IMR-90 (cell line): ENCODE measurements at regions not wholly inside any gene's neighbourhood (a gene's known extent, or its start where the extent isn't known, plus 50 kb on each side); places are given as distances from the start of the nearest gene placed in this dataset.

ENCODE experiments used
- ATAC-seq: fragments of 200-7000 bp; cut with Tn5 transposase; 2 replicates; pipeline ENCODE4 v1.9.1; 2020; ENCODE audit warnings: low read depth, mild to moderate bottlenecking, moderate library complexity
- BruUV-seq: library from RNA; stranded (reverse); fragments of 400-500 nt; replicated peaks from 2 replicates; lab custom pipeline; 2021; lab: Mats Ljungman, UMichigan
- CTCF ChIA-PET: fragments of 300-600 bp; formaldehyde crosslinking; extraction: SDS; loops from one replicate; lab custom pipeline; 2021; ENCODE audit warnings: antibody characterized with exemption; lab: Yijun Ruan, JAX
- POLR2A ChIA-PET: fragments of 300-600 bp; sonication (Branson Sonifier 250); formaldehyde crosslinking; loops from one replicate; lab custom pipeline; 2022; ENCODE audit warnings: antibody characterized with exemption; ENCODE audit not compliant: unreplicated experiment; lab: Charles Lee
- DNase-seq: peaks from one replicate; pipeline ENCODE4 v3.0.0; 2013
- H2AFZ ChIP-seq: replicated peaks from 2 replicates; pipeline ENCODE3; 2013; ENCODE audit warnings: low read length, mild to moderate bottlenecking; ENCODE audit not compliant: poor library complexity
- H2AK5ac ChIP-seq: 2 replicates; pipeline ENCODE4 v1.6.1; 2013; ENCODE audit warnings: low read depth, low read length, inconsistent platforms
- H2AK9ac ChIP-seq: replicated peaks from 2 replicates; pipeline ENCODE3; 2013; ENCODE audit warnings: mild to moderate bottlenecking, low read depth, low read length, moderate library complexity; ENCODE audit not compliant: poor library complexity
- H2BK120ac ChIP-seq: 2 replicates; pipeline ENCODE4 v1.6.1; 2013; ENCODE audit warnings: low read depth, low read length, inconsistent platforms
- H2BK15ac ChIP-seq: 3 replicates; pipeline ENCODE4 v1.6.1; 2013; ENCODE audit warnings: low read depth, low read length, inconsistent platforms
- H2BK20ac ChIP-seq: 2 replicates; pipeline ENCODE4 v1.6.1; 2013; ENCODE audit warnings: low read depth, mild to moderate bottlenecking, inconsistent platforms, low read length, moderate library complexity
- H2BK5ac ChIP-seq: 2 replicates; pipeline ENCODE4 v1.6.1; 2013; ENCODE audit warnings: mild to moderate bottlenecking, low read depth, low read length, inconsistent platforms; ENCODE audit not compliant: poor library complexity, severe bottlenecking
- H3K14ac ChIP-seq: replicated peaks from 2 replicates; pipeline ENCODE4 v1.6.1; 2013; ENCODE audit warnings: low read depth, low read length, inconsistent platforms
- H3K18ac ChIP-seq: 2 replicates; pipeline ENCODE4 v1.6.1; 2013; ENCODE audit warnings: low read depth, low read length, control low read depth
- H3K23ac ChIP-seq: 2 replicates; pipeline ENCODE4 v1.6.1; 2013; ENCODE audit warnings: low read depth, low read length, inconsistent platforms
- H3K27ac ChIP-seq: 2 replicates; pipeline ENCODE4 v1.5.1; 2013; ENCODE audit warnings: mild to moderate bottlenecking, control low read depth, low read length; ENCODE audit not compliant: insufficient read depth
- H3K27me3 ChIP-seq: 2 replicates; pipeline ENCODE4 v1.6.1; 2013; ENCODE audit warnings: low read length; ENCODE audit not compliant: control insufficient read depth, insufficient read depth
- H3K36me3 ChIP-seq: 2 replicates; pipeline ENCODE4 v1.6.1; 2013; ENCODE audit warnings: low read length, mixed read lengths; ENCODE audit not compliant: control insufficient read depth, insufficient read depth
- H3K4ac ChIP-seq: 2 replicates; pipeline ENCODE4 v1.6.1; 2013; ENCODE audit warnings: low read depth, low read length, inconsistent platforms
- H3K4me1 ChIP-seq: 2 replicates; pipeline ENCODE4 v1.6.1; 2013; ENCODE audit warnings: low read length, mixed read lengths; ENCODE audit not compliant: control insufficient read depth, insufficient read depth
- H3K4me2 ChIP-seq: 2 replicates; pipeline ENCODE4 v1.6.1; 2013; ENCODE audit warnings: low read depth, mild to moderate bottlenecking, control low read depth, low read length, moderate library complexity
- H3K4me3 ChIP-seq: 2 replicates; pipeline ENCODE4 v1.5.1; 2013; ENCODE audit warnings: low read depth, mild to moderate bottlenecking, control low read depth, low read length, moderate library complexity; ENCODE audit not compliant: insufficient read depth
- H3K56ac ChIP-seq: 2 replicates; pipeline ENCODE4 v1.6.1; 2013; ENCODE audit warnings: low read length, inconsistent platforms; ENCODE audit not compliant: insufficient read depth; ENCODE audit errors: extremely low read depth
- H3K79me1 ChIP-seq, 2 experiments: 2 replicates each; pipeline ENCODE4 v1.6.1; 2013; ENCODE audit warnings: low read length in 2 of 2, inconsistent platforms in 1 of 2, low read depth in 1 of 2
- H3K9ac ChIP-seq: 2 replicates; pipeline ENCODE4 v1.6.1; 2013; ENCODE audit warnings: low read depth, low read length, control low read depth
- H3K9me1 ChIP-seq: 2 replicates; pipeline ENCODE4 v1.6.1; 2013; ENCODE audit warnings: low read length, inconsistent platforms; ENCODE audit not compliant: insufficient read depth
- H3K9me3 ChIP-seq: 2 replicates; pipeline ENCODE4 v1.6.1; 2013; ENCODE audit warnings: low read length; ENCODE audit not compliant: control insufficient read depth, insufficient read depth
- H4K20me1 ChIP-seq: 2 replicates; pipeline ENCODE4 v1.6.1; 2013; ENCODE audit warnings: low read length, inconsistent platforms; ENCODE audit not compliant: insufficient read depth
- H4K5ac ChIP-seq: 2 replicates; pipeline ENCODE4 v1.6.1; 2013; ENCODE audit warnings: mild to moderate bottlenecking, low read depth, low read length, control low read depth
- H4K8ac ChIP-seq, 2 experiments: 2 replicates each; pipeline ENCODE4 v1.6.1; 2013; ENCODE audit warnings: low read depth in 2 of 2, low read length in 2 of 2, control low read depth in 1 of 2, inconsistent platforms in 1 of 2
- H4K91ac ChIP-seq: 2 replicates; pipeline ENCODE4 v1.6.1; 2013; ENCODE audit warnings: low read depth, low read length, inconsistent platforms; ENCODE audit not compliant: insufficient read depth
- CHD1 ChIP-seq: IDR thresholded peaks from 2 replicates; pipeline ENCODE4 v1.6.1; 2012; ENCODE audit warnings: low read depth, low read length, improper control_type of control experiment
- NFE2L2 ChIP-seq: fragments of 150-350 bp; IDR thresholded peaks from 2 replicates; pipeline ENCODE4 v1.6.1; 2016; ENCODE audit warnings: low read depth, mild to moderate bottlenecking, low read length
- RAD21 ChIP-seq: IDR thresholded peaks from 2 replicates; pipeline ENCODE4 v1.6.1; 2012; ENCODE audit warnings: low read length, improper control_type of control experiment
- RCOR1 ChIP-seq: IDR thresholded peaks from 2 replicates; pipeline ENCODE4 v1.6.1; 2012; ENCODE audit warnings: mild to moderate bottlenecking, low read length, improper control_type of control experiment; ENCODE audit not compliant: insufficient replicate concordance
- SMC3 ChIP-seq: fragments of 150-350 bp; IDR thresholded peaks from 2 replicates; pipeline ENCODE4 v1.6.1; 2016; ENCODE audit warnings: low read depth, mild to moderate bottlenecking, antibody characterized with exemption, low read length, moderate library complexity
- WGBS, 2 experiments: methylation state at CpG; one replicate each; pipeline versions ENCODE4 v1.1.5 to v1.1.7; 2013; ENCODE audit warnings: missing lambda C conversion rate in 2 of 2; ENCODE audit not compliant: insufficient read length in 1 of 2; ENCODE audit errors: extremely low coverage in 2 of 2; 5-methylcytosine and 5-hydroxymethylcytosine counted together
- dilution Hi-C: fragments of 300-500 bp; cut with HindIII; formaldehyde crosslinking; loops from one replicate; pipeline ENCODE4 v1.14.3; 2018; ENCODE audit warnings: low sequenced_read_pairs; ENCODE audit not compliant: unreplicated experiment
- in situ Hi-C: fragments of 300-500 bp; cut with MboI; formaldehyde crosslinking; loops from 3 replicates; pipeline ENCODE4 v1.14.3; 2019; ENCODE audit warnings: low sequenced_read_pairs, inconsistent platforms, mixed read lengths
- intact Hi-C: fragments of 100-400 bp; cut with micrococcal nuclease; formaldehyde crosslinking; loops from 2 replicates; pipeline ENCODE4 v1.10.0; 2022
- TF ChIP-seq, protein P1 (sequence below): conservative IDR thresholded peaks from 2 replicates; pipeline ENCODE4 v1.5.1; 2012; ENCODE audit warnings: mild to moderate bottlenecking, low read depth, low read length, improper control_type of control experiment
- TF ChIP-seq, protein P2 (sequence below): fragments of 150-350 bp; IDR thresholded peaks from 2 replicates; pipeline ENCODE4 v1.6.1; 2017; ENCODE audit warnings: mild to moderate bottlenecking, antibody characterized with exemption, low read length, low read depth
- TF ChIP-seq, protein P3 (sequence below): fragments of 150-350 bp; IDR thresholded peaks from 2 replicates; pipeline ENCODE4 v1.6.1; 2016; ENCODE audit warnings: low read depth, mild to moderate bottlenecking, low read length, moderate library complexity, borderline replicate concordance

DNA sequence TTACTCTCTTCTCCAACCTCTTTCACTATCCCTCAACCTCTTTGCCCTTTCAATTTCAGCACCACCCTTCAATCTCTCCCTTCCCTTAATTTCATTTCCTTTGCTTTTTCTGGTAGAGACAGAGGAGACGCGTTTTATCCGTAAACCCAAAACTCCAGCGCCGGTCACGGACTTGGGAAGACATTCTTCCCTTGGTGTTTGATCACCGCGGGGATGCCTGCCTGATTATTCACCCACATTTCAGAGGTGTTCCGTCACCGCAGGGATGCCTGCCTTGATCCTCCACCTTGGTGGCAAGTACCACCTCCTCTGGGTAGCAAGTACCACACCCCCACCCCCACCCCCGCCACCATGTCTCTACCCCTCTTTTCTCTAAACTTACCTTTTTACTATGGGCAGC, 669.4 kb upstream of the PKDCC start:
- ChIA-PET POLR2A (no interaction called here), CTCF (no interaction called here)
- TF ChIP-seq, protein P1, sequence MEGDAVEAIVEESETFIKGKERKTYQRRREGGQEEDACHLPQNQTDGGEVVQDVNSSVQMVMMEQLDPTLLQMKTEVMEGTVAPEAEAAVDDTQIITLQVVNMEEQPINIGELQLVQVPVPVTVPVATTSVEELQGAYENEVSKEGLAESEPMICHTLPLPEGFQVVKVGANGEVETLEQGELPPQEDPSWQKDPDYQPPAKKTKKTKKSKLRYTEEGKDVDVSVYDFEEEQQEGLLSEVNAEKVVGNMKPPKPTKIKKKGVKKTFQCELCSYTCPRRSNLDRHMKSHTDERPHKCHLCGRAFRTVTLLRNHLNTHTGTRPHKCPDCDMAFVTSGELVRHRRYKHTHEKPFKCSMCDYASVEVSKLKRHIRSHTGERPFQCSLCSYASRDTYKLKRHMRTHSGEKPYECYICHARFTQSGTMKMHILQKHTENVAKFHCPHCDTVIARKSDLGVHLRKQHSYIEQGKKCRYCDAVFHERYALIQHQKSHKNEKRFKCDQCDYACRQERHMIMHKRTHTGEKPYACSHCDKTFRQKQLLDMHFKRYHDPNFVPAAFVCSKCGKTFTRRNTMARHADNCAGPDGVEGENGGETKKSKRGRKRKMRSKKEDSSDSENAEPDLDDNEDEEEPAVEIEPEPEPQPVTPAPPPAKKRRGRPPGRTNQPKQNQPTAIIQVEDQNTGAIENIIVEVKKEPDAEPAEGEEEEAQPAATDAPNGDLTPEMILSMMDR: no peak
- TF ChIP-seq NFE2L2: no peak
- TF ChIP-seq CHD1: no peak
- TF ChIP-seq SMC3: no peak
- no peak for TF ChIP-seq RAD21
- no peak for TF ChIP-seq RCOR1
- TF ChIP-seq, protein P2, sequence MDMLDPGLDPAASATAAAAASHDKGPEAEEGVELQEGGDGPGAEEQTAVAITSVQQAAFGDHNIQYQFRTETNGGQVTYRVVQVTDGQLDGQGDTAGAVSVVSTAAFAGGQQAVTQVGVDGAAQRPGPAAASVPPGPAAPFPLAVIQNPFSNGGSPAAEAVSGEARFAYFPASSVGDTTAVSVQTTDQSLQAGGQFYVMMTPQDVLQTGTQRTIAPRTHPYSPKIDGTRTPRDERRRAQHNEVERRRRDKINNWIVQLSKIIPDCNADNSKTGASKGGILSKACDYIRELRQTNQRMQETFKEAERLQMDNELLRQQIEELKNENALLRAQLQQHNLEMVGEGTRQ: no peak
- TF ChIP-seq, protein P3, sequence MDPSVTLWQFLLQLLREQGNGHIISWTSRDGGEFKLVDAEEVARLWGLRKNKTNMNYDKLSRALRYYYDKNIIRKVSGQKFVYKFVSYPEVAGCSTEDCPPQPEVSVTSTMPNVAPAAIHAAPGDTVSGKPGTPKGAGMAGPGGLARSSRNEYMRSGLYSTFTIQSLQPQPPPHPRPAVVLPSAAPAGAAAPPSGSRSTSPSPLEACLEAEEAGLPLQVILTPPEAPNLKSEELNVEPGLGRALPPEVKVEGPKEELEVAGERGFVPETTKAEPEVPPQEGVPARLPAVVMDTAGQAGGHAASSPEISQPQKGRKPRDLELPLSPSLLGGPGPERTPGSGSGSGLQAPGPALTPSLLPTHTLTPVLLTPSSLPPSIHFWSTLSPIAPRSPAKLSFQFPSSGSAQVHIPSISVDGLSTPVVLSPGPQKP: no peak
- no peak overlapping the region for H2AFZ ChIP-seq
- H3K4me2 ChIP-seq: no peak overlapping the region
- H4K5ac ChIP-seq: no peak overlapping the region
- no peak overlapping the region for H3K27ac ChIP-seq
- no peaks in the 10 kb centered on the region for H4K20me1 ChIP-seq
- no peaks in the 10 kb centered on the region for H3K36me3 ChIP-seq
- in situ Hi-C loops (no loop called here), intact Hi-C loops (no loop called here), dilution Hi-C loops (no loop called here)
- no peak overlapping the region for H3K56ac ChIP-seq
- no peak overlapping the region for H3K14ac ChIP-seq
- no TSS peak for BruUV-seq
- no peak overlapping the region for H3K18ac ChIP-seq
- H3K27me3 ChIP-seq: no peaks in the 10 kb centered on the region
- no peak overlapping the region for H3K9ac ChIP-seq
- H3K23ac ChIP-seq: no peak overlapping the region
- H3K9me1 ChIP-seq: no peaks in the 10 kb centered on the region
- no peak overlapping the region for H4K91ac ChIP-seq
- H4K8ac ChIP-seq: no peak overlapping the region
- H3K4me1 ChIP-seq: no peaks in the 10 kb centered on the region
- H2AK5ac ChIP-seq: no peak overlapping the region
- H2BK15ac ChIP-seq: no peak overlapping the region
- no peaks in the 10 kb centered on the region for H3K79me1 ChIP-seq
- H2BK5ac ChIP-seq: no peak overlapping the region
- no peak overlapping the region for H2AK9ac ChIP-seq
- 83% methylated on average over 8 of the region's 11 CpGs; no CpG with 5 or more reads in 1 of the 2 experiments for WGBS, 2 experiments
- ATAC-seq (no peak), DNase-seq (no peak)
- no peak overlapping the region for H3K4me3 ChIP-seq
- no peak overlapping the region for H2BK20ac ChIP-seq
- no peaks in the 10 kb centered on the region for H3K9me3 ChIP-seq
- no peak overlapping the region for H3K4ac ChIP-seq
- H2BK120ac ChIP-seq: no peak overlapping the region
